ENCODE measurements at regions not wholly inside any gene's neighbourhood (a gene's known extent, or its start where the extent isn't known, plus 50 kb on each side); places are given as distances from the start of the nearest gene placed in this dataset.

- no peaks in the 10 kb centered on the region for H3K9me3 ChIP-seq (ENCODE audit: control insufficient read depth, insufficient read depth, low read depth, low read length)
- H3K79me2 ChIP-seq (ENCODE audit: control insufficient read depth, insufficient read depth, low read length) = no peaks in the 10 kb centered on the region
- no peaks in the 10 kb centered on the region for H3K4me1 ChIP-seq (ENCODE audit: control insufficient read depth, extremely low read depth, insufficient read depth, low read length)
- no peaks in the 10 kb centered on the region for H3K36me3 ChIP-seq (ENCODE audit: control insufficient read depth, insufficient read depth, low read length)
- H3K4me2 ChIP-seq (ENCODE audit: extremely low read depth, insufficient read depth, low read length) = no peak overlapping the region
- DNase-seq (ENCODE audit: low read depth in 2 of 2) = peak in 1 of 2 donors; percentile 52
- TF ChIP-seq EZH2 (IDR thresholded peaks at IDR 0.05; ENCODE audit: low read length, missing control alignments) = no peak
- TF ChIP-seq CTCF (conservative IDR thresholded peaks at IDR 0.05 in 1 of 2, IDR thresholded peaks at IDR 0.05 in 1 of 2; ENCODE audit: low read depth in 1 of 2, low read length in 2 of 2) = no peak
- H4K20me1 ChIP-seq (ENCODE audit: control insufficient read depth, extremely low read depth, insufficient read depth, low read length) = no peaks in the 10 kb centered on the region
- H3K27ac ChIP-seq (ENCODE audit: insufficient read depth, low read length) = no peak overlapping the region
- H3K9ac ChIP-seq (ENCODE audit: insufficient read depth, low read length) = no peak overlapping the region
- no peak overlapping the region for H3K4me3 ChIP-seq (replicated peaks in 1 of 4; ENCODE audit: control extremely low read depth in 1 of 4, insufficient read depth in 1 of 4, low read depth in 3 of 4, low read length in 4 of 4)
- H3K27me3 ChIP-seq (ENCODE audit: control insufficient read depth, insufficient read depth, low read length) = no peaks in the 10 kb centered on the region
- H2AFZ ChIP-seq (ENCODE audit: low read length) = no peak overlapping the region
Observed at GRCh38 chr12:115042341-115042740, 358.4 kb upstream of the TBX3 start.

DNA sequence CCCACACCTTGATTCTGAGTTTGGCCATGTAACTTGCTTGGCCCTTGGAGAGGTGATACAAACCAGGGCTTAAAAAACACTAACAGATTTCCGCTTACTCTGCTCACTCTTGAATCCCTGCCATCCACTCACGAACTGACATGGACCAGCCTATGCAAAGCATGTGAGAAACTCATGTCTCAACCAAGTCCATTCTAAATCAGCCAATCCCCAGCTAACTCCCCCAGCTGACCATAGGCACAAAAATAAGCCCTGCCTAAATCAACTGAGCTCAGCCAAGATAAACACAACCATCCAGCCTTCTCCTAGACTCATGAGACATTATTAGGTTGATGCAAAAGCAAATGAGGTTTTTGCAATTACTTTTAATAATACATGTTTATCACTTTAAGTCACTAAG, 353.9 kb upstream of the TBX3 start:
- Histone ChIP-seq H3K27me3 (ENCODE audit: control insufficient read depth, insufficient read depth, low read length) (no peaks in the 10 kb centered on the region), H3K9me3 (ENCODE audit: control insufficient read depth, insufficient read depth, low read depth, low read length) (no peaks in the 10 kb centered on the region), H3K4me3 (replicated peaks in 1 of 4; ENCODE audit: control extremely low read depth in 1 of 4, insufficient read depth in 1 of 4, low read depth in 3 of 4, low read length in 4 of 4) (no peak overlapping the region), H3K4me1 (ENCODE audit: control insufficient read depth, extremely low read depth, insufficient read depth, low read length) (no peaks in the 10 kb centered on the region), H3K79me2 (ENCODE audit: control insufficient read depth, insufficient read depth, low read length) (no peaks in the 10 kb centered on the region), H3K27ac (ENCODE audit: insufficient read depth, low read length) (no peak overlapping the region), H3K9ac (ENCODE audit: insufficient read depth, low read length) (no peak overlapping the region), H3K4me2 (ENCODE audit: extremely low read depth, insufficient read depth, low read length) (no peak overlapping the region), H3K36me3 (ENCODE audit: control insufficient read depth, insufficient read depth, low read length) (no peaks in the 10 kb centered on the region), H2AFZ (ENCODE audit: low read length) (no peak overlapping the region), H4K20me1 (ENCODE audit: control insufficient read depth, extremely low read depth, insufficient read depth, low read length) (no peaks in the 10 kb centered on the region)
- DNase-seq (ENCODE audit: low read depth in 2 of 2) = peak in 1 of 2 donors; percentile 70
- TF ChIP-seq CTCF (conservative IDR thresholded peaks at IDR 0.05 in 1 of 2, IDR thresholded peaks at IDR 0.05 in 1 of 2; ENCODE audit: low read depth in 1 of 2, low read length in 2 of 2) = no peak
- TF ChIP-seq EZH2 (IDR thresholded peaks at IDR 0.05; ENCODE audit: low read length, missing control alignments) = no peak

- H3K79me2 ChIP-seq (ENCODE audit: control insufficient read depth, insufficient read depth, low read length) = no peaks in the 10 kb centered on the region
- H3K4me3 ChIP-seq (replicated peaks in 1 of 4; ENCODE audit: control extremely low read depth in 1 of 4, insufficient read depth in 1 of 4, low read depth in 3 of 4, low read length in 4 of 4) = no peak overlapping the region
- H4K20me1 ChIP-seq (ENCODE audit: control insufficient read depth, extremely low read depth, insufficient read depth, low read length) = no peaks in the 10 kb centered on the region
- TF ChIP-seq EZH2 (IDR thresholded peaks at IDR 0.05; ENCODE audit: low read length, missing control alignments) (no peak), CTCF (conservative IDR thresholded peaks at IDR 0.05 in 1 of 2, IDR thresholded peaks at IDR 0.05 in 1 of 2; ENCODE audit: low read depth in 1 of 2, low read length in 2 of 2) (no peak)
- H3K27ac ChIP-seq (ENCODE audit: insufficient read depth, low read length) = no peak overlapping the region
- no peaks in the 10 kb centered on the region for H3K36me3 ChIP-seq (ENCODE audit: control insufficient read depth, insufficient read depth, low read length)
- no peak overlapping the region for H2AFZ ChIP-seq (ENCODE audit: low read length)
- no peaks in the 10 kb centered on the region for H3K4me1 ChIP-seq (ENCODE audit: control insufficient read depth, extremely low read depth, insufficient read depth, low read length)
- H3K9ac ChIP-seq (ENCODE audit: insufficient read depth, low read length) = no peak overlapping the region
- no peaks in the 10 kb centered on the region for H3K27me3 ChIP-seq (ENCODE audit: control insufficient read depth, insufficient read depth, low read length)
- DNase-seq (ENCODE audit: low read depth in 2 of 2) = no peak
- H3K4me2 ChIP-seq (ENCODE audit: extremely low read depth, insufficient read depth, low read length) = no peak overlapping the region
- H3K9me3 ChIP-seq (ENCODE audit: control insufficient read depth, insufficient read depth, low read depth, low read length) = no peaks in the 10 kb centered on the region
Observed at GRCh38 chr12:115035535-115036107, 351.6 kb upstream of the TBX3 start.

All from fibroblast of lung (primary cell).